RWPE1 (cell line): ENCODE measurements at regions not wholly inside any gene's neighbourhood (a gene's known extent, or its start where the extent isn't known, plus 50 kb on each side); places are given as distances from the start of the nearest gene placed in this dataset.

Experiments used
- CTCF ChIA-PET: fragments of 350-600 bp; sonication (Branson Sonifier 250); formaldehyde crosslinking; extraction: SDS; loops from one replicate; lab custom pipeline; 2021; lab: Yijun Ruan, JAX
- POLR2A ChIA-PET: fragments of 400-600 bp; formaldehyde crosslinking; extraction: SDS; loops from one replicate; lab custom pipeline; 2020; ENCODE audit warnings: antibody characterized with exemption; ENCODE audit not compliant: low non-redundant PET; lab: Yijun Ruan, JAX
- DNase-seq: peaks from one replicate; pipeline ENCODE4 v3.0.0; 2012; ENCODE audit warnings: low spot score
- H3K27ac ChIP-seq: fragments of 450-650 bp; 2 replicates; pipeline ENCODE4 v1.5.1; 2017
- TF ChIP-seq, protein P1 (sequence below): fragments of 450-650 bp; conservative IDR thresholded peaks from 2 replicates; pipeline ENCODE4 v1.5.1; 2017; ENCODE audit warnings: low read depth, mild to moderate bottlenecking

DNA sequence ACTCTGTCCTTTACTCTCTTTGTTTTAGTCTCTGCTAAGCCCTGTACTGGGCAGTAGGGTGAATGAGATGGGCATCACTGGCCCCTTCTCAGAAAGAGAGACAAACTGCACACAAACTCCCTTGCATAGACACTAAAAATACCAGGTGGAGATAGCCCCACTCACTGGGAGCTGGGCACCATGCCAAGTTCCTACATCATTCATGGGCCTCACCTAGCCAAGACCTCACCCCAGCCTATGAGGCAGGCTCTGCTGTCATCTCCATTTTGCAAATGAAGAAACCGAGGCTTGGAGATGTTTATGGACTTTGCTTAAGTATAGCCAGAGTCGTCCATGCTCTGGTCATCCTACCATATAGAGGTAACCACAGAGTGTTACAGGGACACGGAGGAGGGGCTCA, 499.8 kb upstream of the CDH11 start:
- H3K27ac ChIP-seq, result no peak overlapping the region
- DNase-seq, result no peak
- TF ChIP-seq, protein P1, sequence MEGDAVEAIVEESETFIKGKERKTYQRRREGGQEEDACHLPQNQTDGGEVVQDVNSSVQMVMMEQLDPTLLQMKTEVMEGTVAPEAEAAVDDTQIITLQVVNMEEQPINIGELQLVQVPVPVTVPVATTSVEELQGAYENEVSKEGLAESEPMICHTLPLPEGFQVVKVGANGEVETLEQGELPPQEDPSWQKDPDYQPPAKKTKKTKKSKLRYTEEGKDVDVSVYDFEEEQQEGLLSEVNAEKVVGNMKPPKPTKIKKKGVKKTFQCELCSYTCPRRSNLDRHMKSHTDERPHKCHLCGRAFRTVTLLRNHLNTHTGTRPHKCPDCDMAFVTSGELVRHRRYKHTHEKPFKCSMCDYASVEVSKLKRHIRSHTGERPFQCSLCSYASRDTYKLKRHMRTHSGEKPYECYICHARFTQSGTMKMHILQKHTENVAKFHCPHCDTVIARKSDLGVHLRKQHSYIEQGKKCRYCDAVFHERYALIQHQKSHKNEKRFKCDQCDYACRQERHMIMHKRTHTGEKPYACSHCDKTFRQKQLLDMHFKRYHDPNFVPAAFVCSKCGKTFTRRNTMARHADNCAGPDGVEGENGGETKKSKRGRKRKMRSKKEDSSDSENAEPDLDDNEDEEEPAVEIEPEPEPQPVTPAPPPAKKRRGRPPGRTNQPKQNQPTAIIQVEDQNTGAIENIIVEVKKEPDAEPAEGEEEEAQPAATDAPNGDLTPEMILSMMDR, result no peak
- CTCF ChIA-PET, result no interaction called here
- POLR2A ChIA-PET, result no interaction called here

DNA sequence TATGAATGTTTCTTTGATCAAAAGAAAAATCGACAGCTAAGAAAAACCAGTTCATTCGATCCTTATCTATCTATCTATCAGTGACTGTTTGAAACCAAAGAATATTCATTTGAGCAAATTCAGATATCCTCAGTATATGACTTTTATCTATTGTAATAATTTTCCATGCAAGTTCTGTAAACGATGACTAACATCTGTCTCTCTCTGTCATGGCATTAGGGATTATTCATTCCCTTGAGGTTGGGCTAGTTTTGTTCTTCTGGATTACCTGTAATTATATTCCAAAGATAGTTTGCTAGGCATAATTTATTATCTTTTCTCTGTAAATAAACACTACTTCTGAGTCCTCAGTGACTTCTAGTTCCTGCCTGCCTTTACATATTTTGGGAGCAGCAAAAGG, 497.7 kb upstream of the CDH11 start:
- no peak overlapping the region for H3K27ac ChIP-seq
- CTCF ChIA-PET, result no interaction called here
- DNase-seq, result no peak
- POLR2A ChIA-PET, result no interaction called here
- TF ChIP-seq, protein P1, result no peak

GRCh38 chr16:65618931-65619330, 497.1 kb upstream of the CDH11 start:
- TF ChIP-seq, protein P1, result no peak

DNA sequence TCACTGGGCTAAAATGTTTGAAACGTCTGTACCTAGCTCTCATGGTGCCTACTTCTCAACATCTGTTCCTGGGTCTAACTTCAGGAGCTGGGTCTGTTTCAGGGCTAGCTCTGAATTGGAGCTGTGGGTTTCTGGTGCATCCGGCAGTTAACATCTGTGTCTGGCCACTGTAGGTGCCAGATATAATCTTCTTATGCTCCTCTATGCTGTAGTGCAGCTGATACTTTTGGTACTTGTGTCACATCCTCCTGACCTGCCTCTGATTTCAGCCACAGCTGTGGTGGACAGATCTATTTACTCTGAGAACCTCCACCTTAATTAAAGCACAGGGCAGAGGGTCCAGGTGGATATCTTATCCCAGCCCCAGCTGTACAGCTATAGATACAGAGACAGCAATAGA, 496.5 kb upstream of the CDH11 start:
- no peak overlapping the region for H3K27ac ChIP-seq
- CTCF ChIA-PET, result no interaction called here

More at GRCh38 chr16:65618931-65619330, 497.1 kb upstream of the CDH11 start:
- ChIA-PET POLR2A (no interaction called here), CTCF (no interaction called here)
- no peak overlapping the region for H3K27ac ChIP-seq
- DNase-seq, result no peak

DNA sequence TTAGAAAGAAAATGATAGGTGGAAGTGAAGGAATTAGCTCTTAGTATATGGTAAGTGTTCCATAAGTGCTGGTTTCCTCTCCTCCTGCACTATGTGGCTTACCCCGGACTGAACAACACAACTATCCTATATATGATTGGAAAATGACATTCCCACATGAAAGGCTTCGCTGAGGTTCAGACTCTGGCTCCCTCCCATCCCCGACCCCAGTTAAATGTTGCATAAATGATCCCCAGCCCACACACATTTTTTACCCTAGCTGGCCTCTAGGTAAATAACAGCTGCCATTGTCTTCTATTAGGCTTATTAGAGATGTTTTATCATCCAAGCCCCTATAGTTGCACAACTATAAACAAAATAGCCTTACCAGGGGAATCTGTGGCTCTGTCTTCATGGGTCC, 495.6 kb upstream of the CDH11 start:
- ChIA-PET POLR2A (no interaction called here), CTCF (no interaction called here)
- TF ChIP-seq, protein P1, result no peak
- no peak overlapping the region for H3K27ac ChIP-seq
- DNase-seq, result no peak

More for the DNA sequence above, 496.5 kb upstream of the CDH11 start:
- POLR2A ChIA-PET, result no interaction called here
- TF ChIP-seq, protein P1, result no peak
- DNase-seq, result no peak

DNA sequence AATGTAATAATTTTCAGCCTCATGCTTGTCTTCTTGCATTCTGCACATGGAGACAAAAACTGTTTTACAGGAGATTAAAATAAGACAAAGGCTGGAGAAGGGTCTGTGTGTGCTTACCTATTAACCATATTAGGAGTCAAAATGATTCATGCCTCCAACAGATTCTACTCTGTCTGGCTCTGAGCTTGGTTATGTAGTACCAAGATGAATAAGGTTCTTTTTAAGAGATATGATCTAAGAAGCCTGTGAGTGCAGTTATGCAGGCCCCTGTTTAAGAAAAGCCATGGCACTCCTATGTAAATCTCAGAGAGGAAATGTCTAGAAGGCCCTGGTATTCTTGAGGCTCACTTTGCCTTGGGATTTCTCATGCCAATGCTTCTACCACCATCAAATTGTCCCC, 486.6 kb upstream of the CDH11 start:
- CTCF ChIA-PET, result no interaction called here
- POLR2A ChIA-PET, result no interaction called here

More for the DNA sequence above, 486.6 kb upstream of the CDH11 start:
- DNase-seq, result no peak
- H3K27ac ChIP-seq, result no peak overlapping the region
- TF ChIP-seq, protein P1, result no peak
